Thyroid gland (tissue), 4 donors: ENCODE measurements at regions not wholly inside any gene's neighbourhood (a gene's known extent, or its start where the extent isn't known, plus 50 kb on each side); places are given as distances from the start of the nearest gene placed in this dataset.
A peak's percentile ranks its signal among the peaks of the same experiment; 100 is the strongest.

Source experiments
- DNase-seq, 2 donors: peaks; one replicate each; pipeline ENCODE4 v3.0.0-alpha.2; 2019
- H3K27ac ChIP-seq, 3 donors: fragments of 200-600 bp; sonication (generic); 1 replicate in 2 of 3; 2 replicates in 1 of 3; pipeline ENCODE4 v1.5.1; 2016 to 2019; ENCODE audit warnings: mild to moderate bottlenecking in 1 of 3, moderate library complexity in 1 of 3
- H3K27me3 ChIP-seq: fragments of 200-600 bp; sonication (generic); one replicate; pipeline ENCODE4 v1.5.1; 2019
- H3K36me3 ChIP-seq, 2 donors: fragments of 200-600 bp; sonication (generic); one replicate each; pipeline ENCODE4 v1.5.1; 2016 to 2019
- H3K4me1 ChIP-seq, 2 donors: fragments of 200-600 bp; sonication (generic); one replicate each; pipeline ENCODE4 v1.5.1; 2017 to 2019
- H3K4me3 ChIP-seq, 3 donors: fragments of 200-600 bp; sonication (generic); replicated peaks in 1 of 3; 1 replicate in 2 of 3; 2 replicates in 1 of 3; pipeline ENCODE4 v1.5.1; 2016; ENCODE audit warnings: mild to moderate bottlenecking in 1 of 3
- H3K9me3 ChIP-seq: fragments of 200-600 bp; sonication (generic); one replicate; pipeline ENCODE4 v1.5.1; 2017
- POLR2A ChIP-seq, 2 donors: fragments of 450-650 bp; IDR thresholded peaks; one replicate each; pipeline ENCODE4 v1.6.1; 2017; ENCODE audit warnings: antibody characterized with exemption in 2 of 2, mild to moderate bottlenecking in 2 of 2, moderate library complexity in 1 of 2
- WGBS, 2 donors: methylation state at CpG; one replicate each; pipeline ENCODE4 v1.1.5; 2017; 5-methylcytosine and 5-hydroxymethylcytosine counted together
- intact Hi-C: fragments of 100-400 bp; cut with DNase I; formaldehyde crosslinking; loops from one replicate; pipeline ENCODE4 v1.15.1; 2023
- TF ChIP-seq, protein P1 (sequence below), 6 experiments: fragments of 200-600 bp in 3 of 6; fragments of 450-650 bp in 3 of 6; sonication (generic) in 3 of 6; IDR thresholded peaks; one replicate each; pipeline ENCODE4 v1.5.1; 2016 to 2019; ENCODE audit warnings: antibody characterized with exemption in 6 of 6, mild to moderate bottlenecking in 2 of 6, inconsistent platforms in 1 of 6, moderate library complexity in 1 of 6

DNA sequence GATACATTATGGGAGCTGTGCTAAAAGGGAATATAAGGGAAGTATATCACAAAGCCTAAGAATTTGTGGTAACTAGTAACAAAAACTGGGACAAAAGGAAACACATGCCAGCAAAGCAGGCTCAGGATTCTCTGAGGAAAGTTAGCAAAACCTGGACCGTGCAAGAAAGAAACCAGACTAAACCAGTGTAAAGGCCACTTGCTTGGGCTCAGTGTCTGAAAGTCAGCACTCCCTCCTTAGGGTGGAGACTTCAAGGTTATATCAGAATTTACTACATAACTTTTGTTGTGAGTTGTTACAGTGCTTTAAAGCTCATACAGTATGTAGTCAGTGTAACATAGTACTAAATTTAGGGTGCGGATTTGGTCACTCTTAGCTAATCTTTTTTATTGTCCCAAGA lies 269.9 kb upstream of the GADL1 start:
- no peaks in the 10 kb centered on the region for H3K27me3 ChIP-seq
- no peaks in the 10 kb centered on the region for H3K36me3 ChIP-seq
- H3K4me3 ChIP-seq: no peak overlapping the region
- no peaks in the 10 kb centered on the region for H3K9me3 ChIP-seq
- intact Hi-C loops: no loop called here
- no peak overlapping the region for H3K27ac ChIP-seq
- DNase-seq: peak in 1 of 2 donors; percentile 13
- no peak for TF ChIP-seq POLR2A (IDR thresholded peaks at IDR 0.05)
- TF ChIP-seq, protein P1, sequence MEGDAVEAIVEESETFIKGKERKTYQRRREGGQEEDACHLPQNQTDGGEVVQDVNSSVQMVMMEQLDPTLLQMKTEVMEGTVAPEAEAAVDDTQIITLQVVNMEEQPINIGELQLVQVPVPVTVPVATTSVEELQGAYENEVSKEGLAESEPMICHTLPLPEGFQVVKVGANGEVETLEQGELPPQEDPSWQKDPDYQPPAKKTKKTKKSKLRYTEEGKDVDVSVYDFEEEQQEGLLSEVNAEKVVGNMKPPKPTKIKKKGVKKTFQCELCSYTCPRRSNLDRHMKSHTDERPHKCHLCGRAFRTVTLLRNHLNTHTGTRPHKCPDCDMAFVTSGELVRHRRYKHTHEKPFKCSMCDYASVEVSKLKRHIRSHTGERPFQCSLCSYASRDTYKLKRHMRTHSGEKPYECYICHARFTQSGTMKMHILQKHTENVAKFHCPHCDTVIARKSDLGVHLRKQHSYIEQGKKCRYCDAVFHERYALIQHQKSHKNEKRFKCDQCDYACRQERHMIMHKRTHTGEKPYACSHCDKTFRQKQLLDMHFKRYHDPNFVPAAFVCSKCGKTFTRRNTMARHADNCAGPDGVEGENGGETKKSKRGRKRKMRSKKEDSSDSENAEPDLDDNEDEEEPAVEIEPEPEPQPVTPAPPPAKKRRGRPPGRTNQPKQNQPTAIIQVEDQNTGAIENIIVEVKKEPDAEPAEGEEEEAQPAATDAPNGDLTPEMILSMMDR (IDR thresholded peaks at IDR 0.05): no peak
- 68 to 76% methylated on average over 2 of the region's 2 CpGs for WGBS, 2 donors
- H3K4me1 ChIP-seq: peaks cover 27 to 35% of the 10 kb centered on the region in 2 donors

GRCh38 chr3:31165399-31165860 lies 271.0 kb upstream of the GADL1 start:
- H3K27ac ChIP-seq: peak overlapping the region; percentile 19 to 57 (median 26)
- H3K36me3 ChIP-seq: no peaks in the 10 kb centered on the region
- peaks cover 28 to 35% of the 10 kb centered on the region in 2 donors for H3K4me1 ChIP-seq
- intact Hi-C loops: no loop called here
- no peak overlapping the region for H3K4me3 ChIP-seq
- DNase-seq: peak; percentile 46 to 60
- WGBS, 2 donors: 17 to 39% methylated on average over 8 of the region's 8 CpGs
- no peaks in the 10 kb centered on the region for H3K27me3 ChIP-seq
- TF ChIP-seq, protein P1 (IDR thresholded peaks at IDR 0.05): no peak
- TF ChIP-seq POLR2A (IDR thresholded peaks at IDR 0.05): no peak
- no peaks in the 10 kb centered on the region for H3K9me3 ChIP-seq

GRCh38 chr3:31166249-31166885 lies 271.9 kb upstream of the GADL1 start:
- H3K4me3 ChIP-seq: no peak overlapping the region
- intact Hi-C loops: no loop called here
- H3K9me3 ChIP-seq: no peaks in the 10 kb centered on the region
- H3K27ac ChIP-seq: peak overlapping the region in 2 of 3 donors; percentile 27 to 57
- peak; percentile 17 to 52 for DNase-seq
- TF ChIP-seq POLR2A (IDR thresholded peaks at IDR 0.05): no peak
- H3K27me3 ChIP-seq: no peaks in the 10 kb centered on the region
- H3K4me1 ChIP-seq: peaks cover 28 to 35% of the 10 kb centered on the region in 2 donors
- no peaks in the 10 kb centered on the region for H3K36me3 ChIP-seq
- 21 to 22% methylated on average over 4 of the region's 4 CpGs for WGBS, 2 donors

DNA sequence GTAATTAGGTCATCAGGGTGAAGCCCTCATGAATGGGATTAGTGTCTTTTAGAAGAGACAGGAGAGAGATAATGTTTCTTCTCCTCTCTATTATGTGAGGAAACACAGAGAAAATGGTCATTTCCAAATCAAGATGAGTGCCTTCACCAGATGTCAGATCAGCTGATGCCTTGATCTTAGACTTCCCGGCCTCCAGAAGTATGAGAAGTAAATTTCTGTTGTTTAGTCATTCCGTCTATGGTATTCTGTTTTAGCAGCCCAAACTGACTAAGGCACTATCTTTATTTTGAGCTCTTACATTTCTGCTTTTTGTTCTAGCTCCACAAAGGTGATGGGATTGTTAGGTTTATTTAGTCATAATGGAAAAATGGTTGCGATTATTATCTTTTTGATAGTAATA lies 273.2 kb upstream of the GADL1 start:
- H3K27me3 ChIP-seq: no peaks in the 10 kb centered on the region
- intact Hi-C loops: no loop called here
- WGBS, 2 donors: 96 to 98% methylated on average over 3 of the region's 3 CpGs
- no peak overlapping the region for H3K4me3 ChIP-seq
- H3K36me3 ChIP-seq: no peaks in the 10 kb centered on the region
- no peaks in the 10 kb centered on the region for H3K9me3 ChIP-seq
- DNase-seq: no peak
- no peak overlapping the region for H3K27ac ChIP-seq
- TF ChIP-seq, protein P1 (IDR thresholded peaks at IDR 0.05): no peak
- TF ChIP-seq POLR2A (IDR thresholded peaks at IDR 0.05): no peak
- peaks cover 28 to 35% of the 10 kb centered on the region in 2 donors for H3K4me1 ChIP-seq

GRCh38 chr3:31170932-31171670 lies 276.6 kb upstream of the GADL1 start:
- intact Hi-C loops: no loop called here
- no peaks in the 10 kb centered on the region for H3K9me3 ChIP-seq
- H3K27ac ChIP-seq: no peak overlapping the region
- no peak overlapping the region for H3K4me3 ChIP-seq
- H3K4me1 ChIP-seq: peaks cover 12 to 21% of the 10 kb centered on the region in 2 donors
- TF ChIP-seq, protein P1 (IDR thresholded peaks at IDR 0.05): no peak
- TF ChIP-seq POLR2A (IDR thresholded peaks at IDR 0.05): no peak
- DNase-seq: no peak
- WGBS, 2 donors: 51 to 68% methylated on average over 2 of the region's 2 CpGs
- no peaks in the 10 kb centered on the region for H3K27me3 ChIP-seq
- H3K36me3 ChIP-seq: no peaks in the 10 kb centered on the region
